ENCODE measurements at regions not wholly inside any gene's neighbourhood (a gene's known extent, or its start where the extent isn't known, plus 50 kb on each side); places are given as distances from the start of the nearest gene placed in this dataset.

DNA sequence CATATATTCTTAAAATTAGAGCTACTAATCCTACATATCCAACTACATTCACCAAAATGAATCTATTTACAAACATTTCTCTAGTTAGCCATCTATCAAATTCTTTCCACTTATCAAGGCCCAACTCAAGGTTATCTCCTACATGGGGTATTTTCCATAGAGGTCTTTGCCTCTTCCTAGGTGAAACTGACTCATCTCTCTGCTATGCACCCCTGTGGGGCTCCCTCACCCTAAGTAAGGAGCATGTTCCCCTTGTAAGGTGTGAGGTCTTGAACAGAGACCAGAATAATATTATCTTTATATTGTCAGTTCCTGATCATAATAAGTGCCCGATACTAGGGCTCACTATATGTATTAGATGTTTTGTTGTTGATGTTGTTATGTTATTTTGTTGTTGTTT lies 74.6 kb upstream of the TSC22D2 start:
- WGBS, 4 donors = 93 to 100% (median 99%) methylated on average over 1 of the region's 1 CpG
- Histone ChIP-seq H3K27me3 (no peaks in the 10 kb centered on the region), H3K9me3 (peaks cover 0 to 5% (median 0%) of the 10 kb centered on the region in 12 donors), H3K36me3 (no peaks in the 10 kb centered on the region), H3K4me1 (no peaks in the 10 kb centered on the region), H3K27ac (no peak overlapping the region), H3K4me3 (no peak overlapping the region)
- DNase-seq (no peak), ATAC-seq (no peak)
- TF ChIP-seq CTCF (IDR thresholded peaks at IDR 0.05) (no peak), POLR2A (IDR thresholded peaks at IDR 0.05) (no peak)
- intact Hi-C loops (cut with DNase I) = no loop called here

GRCh38 chr3:150331978-150332568 lies 76.0 kb upstream of the TSC22D2 start:
- no peaks in the 10 kb centered on the region for H3K36me3 ChIP-seq
- no peak overlapping the region for H3K4me3 ChIP-seq
- DNase-seq = no peak
- ATAC-seq = no peak
- H3K27me3 ChIP-seq = no peaks in the 10 kb centered on the region
- H3K4me1 ChIP-seq = no peaks in the 10 kb centered on the region
- WGBS, 4 donors = 49 to 79% (median 56%) methylated on average over 1 of the region's 1 CpG
- no peak overlapping the region for H3K27ac ChIP-seq
- no peaks in the 10 kb centered on the region for H3K9me3 ChIP-seq
- intact Hi-C loops (cut with DNase I) = no loop called here
- TF ChIP-seq POLR2A (IDR thresholded peaks at IDR 0.05) (no peak), CTCF (IDR thresholded peaks at IDR 0.05) (no peak)

DNA sequence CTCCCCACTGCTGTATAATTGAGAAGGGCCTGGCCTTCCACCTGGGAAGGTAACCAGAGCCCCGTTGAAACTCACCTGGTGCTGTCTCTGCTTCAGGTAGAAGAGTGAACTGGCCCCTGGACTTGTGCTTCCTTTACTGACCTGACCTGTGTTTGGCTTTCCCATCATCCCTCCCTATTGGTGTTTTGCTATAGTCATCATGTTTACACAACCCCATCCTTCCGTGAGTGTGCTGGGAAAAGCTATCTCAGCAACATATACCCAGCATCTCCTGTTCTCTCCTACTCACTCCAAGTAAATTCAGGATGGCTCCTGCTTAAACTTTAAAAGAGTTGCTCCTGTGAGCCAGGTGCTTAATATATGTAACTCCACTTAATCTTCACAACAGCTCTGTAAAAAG lies 77.2 kb upstream of the TSC22D2 start:
- intact Hi-C loops (cut with DNase I) = no loop called here
- 84 to 100% (median 91%) methylated on average over 2 of the region's 2 CpGs for WGBS, 4 donors

GRCh38 chr3:150330174-150330573 lies 77.9 kb upstream of the TSC22D2 start:
- H3K4me1 ChIP-seq = peaks cover 0 to 3% (median 0%) of the 10 kb centered on the region in 12 donors
- WGBS, 4 donors = 91 to 95% (median 93%) methylated on average over 2 of the region's 2 CpGs
- no peaks in the 10 kb centered on the region for H3K9me3 ChIP-seq
- H3K36me3 ChIP-seq = no peaks in the 10 kb centered on the region
- H3K27ac ChIP-seq = no peak overlapping the region
- no peaks in the 10 kb centered on the region for H3K27me3 ChIP-seq
- intact Hi-C loops (cut with DNase I) = no loop called here
- TF ChIP-seq POLR2A (IDR thresholded peaks at IDR 0.05) = no peak
- no peak for TF ChIP-seq CTCF (IDR thresholded peaks at IDR 0.05)
- no peak overlapping the region for H3K4me3 ChIP-seq
- DNase-seq (no peak), ATAC-seq (no peak)

More for the DNA sequence above, 77.2 kb upstream of the TSC22D2 start:
- no peak for TF ChIP-seq POLR2A (IDR thresholded peaks at IDR 0.05)
- no peak for TF ChIP-seq CTCF (IDR thresholded peaks at IDR 0.05)
- Histone ChIP-seq H3K4me3 (no peak overlapping the region), H3K27me3 (no peaks in the 10 kb centered on the region), H3K36me3 (no peaks in the 10 kb centered on the region), H3K9me3 (no peaks in the 10 kb centered on the region), H3K27ac (no peak overlapping the region), H3K4me1 (no peaks in the 10 kb centered on the region)
- ATAC-seq (no peak), DNase-seq (no peak)
